ENCODE measurements at regions not wholly inside any gene's neighbourhood (a gene's known extent, or its start where the extent isn't known, plus 50 kb on each side); places are given as distances from the start of the nearest gene placed in this dataset.

GRCh38 chr11:81870066-81870412 is 863.6 kb downstream of the FAM181B start:
- TF ChIP-seq YY1 (IDR thresholded peaks at IDR 0.05; ENCODE audit: insufficient read depth, insufficient read length) (no peak), SUZ12 (IDR thresholded peaks at IDR 0.05; ENCODE audit: extremely low read depth, insufficient read depth, insufficient read length) (no peak), ZNF274 (IDR thresholded peaks at IDR 0.05; ENCODE audit: low read depth, low read length) (no peak)
